CD4-positive, alpha-beta T cell treated with Interleukin-4 for 1 hour (primary cell): ENCODE measurements at regions not wholly inside any gene's neighbourhood (a gene's known extent, or its start where the extent isn't known, plus 50 kb on each side); places are given as distances from the start of the nearest gene placed in this dataset.
"Not testable (repeated sequence)": the region's sequence is repeated elsewhere in the genome, so short reads cannot be mapped to it uniquely, and the experiment has no call there.

Source experiments
- DNase-seq, 2 donors: peaks; one replicate each; pipeline ENCODE4 v3.0.0-alpha.2; 2020 to 2022

GRCh38 chr11:45432100-45432499 is 146.0 kb upstream of the SYT13 start:
- DNase-seq: no peak

GRCh38 chr11:45431046-45432018 is 145.2 kb upstream of the SYT13 start:
- no peak for DNase-seq

DNA sequence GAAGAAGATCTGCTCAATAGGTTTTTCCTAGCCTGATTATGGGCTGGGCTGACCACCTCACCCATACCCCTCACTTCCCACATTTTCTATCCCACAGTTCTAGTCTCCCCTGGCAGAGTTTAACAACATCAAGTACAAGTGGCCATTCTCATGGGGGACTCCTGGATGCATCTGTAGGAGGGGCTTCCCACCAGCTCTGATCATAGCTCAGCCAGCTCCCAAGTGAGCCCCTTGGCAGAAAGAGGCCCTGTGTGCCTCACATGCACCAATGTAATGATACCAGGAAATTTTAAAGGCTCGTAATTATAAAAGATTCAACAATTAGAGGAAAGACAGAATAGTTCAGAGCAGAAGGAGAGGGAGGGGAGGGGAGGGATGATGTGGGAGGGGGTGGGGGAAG is 144.2 kb upstream of the SYT13 start:
- no peak for DNase-seq

DNA sequence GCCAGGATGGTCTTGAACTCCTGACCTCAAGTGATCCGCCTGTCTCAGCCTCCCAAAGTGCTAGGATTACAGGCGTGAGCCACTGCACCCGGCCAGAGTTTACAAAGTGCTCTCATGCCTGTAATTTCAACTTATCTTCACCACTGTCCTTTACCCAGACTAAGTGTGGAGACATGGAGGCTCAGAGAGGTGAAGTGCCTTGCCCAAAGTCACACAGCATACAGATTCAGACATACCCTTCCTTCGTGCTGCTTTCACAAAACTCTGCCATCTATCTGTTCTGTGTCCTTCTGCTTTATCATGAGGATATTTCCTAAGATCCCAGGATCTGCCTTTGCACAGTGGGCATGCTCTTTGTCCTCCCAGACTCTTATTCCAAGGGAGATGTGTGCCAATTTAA is 143.6 kb upstream of the SYT13 start:
- DNase-seq: no peak

- DNase-seq: no peak
Measured at GRCh38 chr11:45428541-45429230, 142.5 kb upstream of the SYT13 start.

DNA sequence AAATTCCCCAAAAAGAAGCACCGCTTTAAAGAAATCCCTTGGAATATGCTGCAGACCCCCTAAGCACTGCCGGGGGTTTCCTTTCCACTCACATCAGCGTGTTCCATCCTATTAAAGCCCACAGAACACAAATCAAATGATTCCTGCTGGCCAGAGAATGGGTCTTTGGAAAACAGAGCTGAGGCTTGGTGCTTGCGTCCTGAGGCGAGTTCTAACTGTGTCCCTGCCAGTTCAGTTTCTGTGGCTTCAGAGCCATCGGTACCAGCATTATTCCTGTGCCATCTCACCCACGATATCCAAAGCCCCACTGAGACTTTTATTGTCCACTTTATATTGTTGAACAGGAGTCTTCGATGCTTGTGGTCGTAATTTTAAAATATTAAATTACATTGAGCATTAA is 142.0 kb upstream of the SYT13 start:
- no peak for DNase-seq

DNA sequence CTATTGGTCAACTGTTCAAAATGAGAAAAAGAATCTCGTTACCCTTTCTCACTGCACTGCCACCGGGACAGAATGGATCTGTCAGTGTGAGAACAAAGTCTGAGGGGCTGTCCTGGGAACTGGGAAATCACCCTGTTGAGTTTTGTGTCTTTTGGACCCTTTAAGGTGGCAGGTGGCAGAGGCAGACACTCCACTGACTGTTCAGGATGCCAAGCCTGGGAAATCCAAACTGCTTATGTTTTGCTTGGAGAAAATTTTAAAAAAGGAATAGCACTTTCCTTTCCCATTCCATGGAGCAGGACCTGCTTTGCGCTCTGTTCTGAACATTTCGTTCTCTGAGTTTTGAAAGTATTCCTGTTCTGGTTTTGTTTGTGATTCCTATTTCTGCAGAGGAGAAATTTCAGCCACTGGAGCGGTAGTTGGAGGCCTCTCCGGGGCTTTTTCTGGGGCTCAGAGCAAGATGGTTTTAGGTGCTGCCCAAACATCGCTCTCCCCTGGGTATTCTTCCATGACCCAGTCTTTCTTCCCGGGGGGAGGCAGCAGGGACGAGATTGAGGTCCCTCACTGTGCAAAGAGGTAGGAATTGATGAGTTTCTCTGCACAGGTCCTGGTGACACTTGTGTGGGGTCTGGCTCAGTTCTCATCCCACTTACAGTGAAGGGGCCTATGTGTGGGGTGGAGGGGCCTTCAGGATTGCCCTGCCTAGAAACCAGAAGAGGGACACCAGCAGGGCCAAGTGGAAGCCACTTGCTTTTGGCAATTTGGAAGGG is 138.5 kb upstream of the SYT13 start:
- DNase-seq: no peak

DNA sequence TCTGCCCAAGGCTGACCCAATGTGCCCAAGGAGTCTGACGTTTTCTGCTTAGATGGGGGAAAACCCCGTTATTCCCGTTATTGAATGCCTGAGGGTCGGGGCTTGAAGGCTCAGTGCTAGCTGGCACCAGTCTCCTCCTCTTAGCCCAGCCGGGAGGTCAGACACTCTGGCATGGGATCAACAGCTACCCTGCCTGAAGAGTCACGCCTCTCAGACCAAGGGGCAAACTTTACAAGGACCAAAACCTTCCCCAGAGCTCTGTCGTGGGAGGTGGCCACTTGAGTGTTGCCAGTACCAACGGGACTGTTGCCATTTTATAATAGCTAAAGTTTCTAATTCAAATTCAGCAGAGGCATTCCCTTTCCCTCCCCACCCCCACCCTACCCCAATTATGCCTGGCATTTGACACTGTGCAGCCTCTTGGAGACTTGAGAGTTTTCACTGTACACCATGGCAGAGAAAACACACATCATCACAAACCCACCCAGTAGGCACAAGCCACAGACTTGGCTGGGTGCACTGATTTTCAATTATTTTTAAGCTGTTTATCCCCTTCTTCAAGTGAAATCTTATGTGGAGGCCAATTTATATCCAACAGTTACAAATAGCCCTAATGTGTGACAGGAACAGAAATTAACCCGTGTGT is 137.5 kb upstream of the SYT13 start:
- DNase-seq: no peak

- no peak for DNase-seq
Measured at GRCh38 chr11:45423036-45423435, 136.9 kb upstream of the SYT13 start.

DNA sequence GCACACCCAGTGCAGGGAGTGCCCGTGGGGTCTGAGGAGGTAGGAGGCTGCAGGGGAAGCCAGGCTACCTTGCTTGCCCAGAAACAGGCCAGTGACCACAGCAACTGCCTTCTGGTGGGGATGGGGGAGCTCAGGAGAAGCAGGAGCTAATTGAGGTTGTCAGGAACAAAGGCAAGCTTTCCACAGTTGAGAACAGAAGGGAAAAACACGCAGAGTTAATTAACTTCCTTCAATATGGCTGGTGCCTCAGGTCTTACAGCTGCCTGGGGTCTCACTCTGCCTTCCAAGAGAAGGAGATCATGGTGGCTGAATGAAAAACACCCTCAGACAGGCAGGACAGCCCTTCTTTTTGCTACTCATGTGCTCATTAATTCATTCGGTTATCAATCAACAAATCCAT is 127.9 kb upstream of the SYT13 start:
- no peak for DNase-seq

DNA sequence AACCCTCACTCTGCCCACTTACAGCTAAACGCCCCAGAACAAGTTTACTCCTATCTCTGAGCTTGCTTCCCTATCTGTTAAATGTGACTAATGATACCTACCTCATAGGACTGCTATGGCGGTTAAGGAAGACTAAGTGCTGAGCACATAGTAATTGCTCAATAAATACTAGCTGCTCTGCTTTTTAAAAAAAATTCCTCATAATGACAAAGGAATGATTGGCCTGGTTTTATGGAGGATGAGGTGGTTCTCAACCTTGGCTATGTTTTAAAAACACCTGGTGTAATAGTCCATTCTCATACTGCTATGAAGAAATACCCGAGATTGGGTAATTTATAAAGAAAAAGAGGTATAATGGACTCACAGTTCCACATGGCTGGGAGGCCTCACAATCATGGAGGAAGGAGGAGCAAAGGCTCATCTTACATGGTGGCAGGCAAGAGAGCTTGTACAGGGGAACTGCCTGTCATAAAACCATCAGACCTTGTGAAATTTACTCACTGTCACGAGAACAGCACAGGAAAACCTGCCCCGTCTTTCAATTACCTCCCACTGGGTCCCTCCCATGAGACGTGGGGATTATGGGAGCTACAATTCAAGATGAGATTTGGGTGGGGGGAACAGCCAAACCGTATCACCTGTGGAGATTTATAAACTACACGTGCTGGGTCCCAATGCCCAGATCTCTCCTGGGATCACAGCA is 127.2 kb upstream of the SYT13 start:
- DNase-seq: no peak

- DNase-seq: no peak
Measured at GRCh38 chr11:45412521-45412920, 126.4 kb upstream of the SYT13 start.

- no peak for DNase-seq
Measured at GRCh38 chr11:45412051-45412471, 125.9 kb upstream of the SYT13 start.

DNA sequence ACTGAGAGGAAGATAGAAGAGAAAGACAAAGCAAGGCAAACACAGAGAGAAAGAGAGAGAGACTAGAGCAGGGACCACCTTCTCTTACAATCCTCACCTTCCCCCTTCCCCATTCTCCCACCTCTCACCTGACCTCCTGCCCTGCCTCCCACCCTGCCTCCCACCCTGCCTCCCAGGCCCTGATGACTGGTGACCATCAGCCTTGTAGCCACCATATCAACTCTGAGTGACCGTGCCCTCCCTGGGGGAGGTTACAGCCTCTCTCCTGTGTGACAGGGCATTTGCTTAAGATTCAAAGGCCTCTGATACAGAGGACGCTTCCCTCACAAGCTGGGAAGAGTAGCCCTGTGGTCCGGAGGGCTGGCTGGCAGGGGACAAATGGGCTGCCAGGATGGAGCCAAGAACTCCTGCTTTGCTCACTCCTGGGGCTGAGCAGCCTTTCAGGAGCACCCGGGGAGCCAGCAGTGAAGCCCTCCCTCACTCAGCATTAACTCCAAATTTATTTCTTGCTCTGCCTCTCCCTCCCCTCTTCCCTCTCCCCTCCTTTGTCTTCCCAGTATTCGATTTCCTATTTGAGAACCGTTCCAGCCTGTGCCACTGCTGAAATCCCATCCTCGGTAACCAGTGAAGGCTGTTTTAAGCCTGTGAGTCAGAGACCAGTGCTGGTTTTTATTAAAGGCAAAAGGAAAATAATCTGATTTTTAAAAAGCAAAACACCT is 125.2 kb upstream of the SYT13 start:
- no peak for DNase-seq

DNA sequence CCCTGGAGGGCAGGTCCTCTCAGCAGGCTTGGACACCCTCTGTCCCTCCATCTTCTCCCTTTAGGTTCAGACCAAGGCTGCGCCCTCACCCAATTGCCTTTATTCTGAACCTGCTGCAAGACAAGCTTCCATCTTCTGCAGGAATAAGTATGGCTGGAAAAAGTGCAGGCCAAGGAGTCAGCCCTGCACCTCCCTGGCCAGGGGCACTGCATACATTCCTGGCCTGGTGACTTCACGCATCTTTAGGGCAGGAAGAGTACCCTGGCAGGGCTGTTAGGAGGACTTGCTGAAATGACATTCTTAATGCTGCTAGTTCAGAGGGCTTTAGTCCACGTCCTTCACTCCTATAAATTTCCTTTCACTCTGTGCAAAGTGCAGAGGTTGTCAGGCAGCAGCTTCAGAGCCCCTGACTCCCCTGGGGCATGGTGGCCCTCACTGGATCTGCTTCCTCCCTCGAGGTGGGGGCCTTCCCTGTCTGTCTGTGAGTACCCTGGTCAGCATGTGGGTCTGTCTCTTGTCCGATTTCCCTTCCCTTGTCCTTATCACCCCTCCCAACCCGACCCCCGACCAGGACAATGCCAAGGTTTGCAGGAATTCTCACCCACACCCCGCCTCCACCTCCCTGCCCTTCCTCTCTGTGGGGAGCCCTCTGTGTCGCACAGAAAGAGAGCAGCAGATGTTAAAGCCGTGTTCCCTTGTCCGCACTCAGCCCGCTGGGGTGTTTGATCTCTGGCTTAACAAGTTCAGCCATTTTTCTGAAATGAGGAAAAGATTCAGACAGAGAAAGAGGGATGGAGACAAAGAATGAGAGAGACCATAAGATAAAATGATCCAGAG is 124.5 kb upstream of the SYT13 start:
- no peak for DNase-seq

DNA sequence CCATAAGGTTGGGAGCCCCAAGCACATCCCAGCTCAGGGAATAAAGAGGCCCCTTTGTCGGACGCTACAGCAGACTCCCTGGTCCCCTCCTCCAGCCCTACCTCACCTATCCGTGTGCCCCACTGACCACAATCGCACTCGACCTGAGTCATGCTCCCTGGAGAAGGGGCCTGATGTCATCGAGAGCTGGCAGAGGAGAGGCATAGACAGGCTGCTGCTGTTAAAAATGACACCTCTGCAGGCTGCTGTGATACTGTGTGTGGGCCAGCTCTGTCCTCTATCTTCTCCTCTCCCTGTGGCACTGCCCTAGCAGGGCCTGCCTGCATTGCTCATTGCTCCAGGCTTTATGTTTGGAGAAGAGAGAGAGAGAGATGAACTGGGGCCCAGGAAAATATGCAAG is 123.4 kb upstream of the SYT13 start:
- no peak for DNase-seq

- no peak for DNase-seq
Measured at GRCh38 chr11:45407226-45407625, 121.1 kb upstream of the SYT13 start.

GRCh38 chr11:45405916-45406670 is 120.0 kb upstream of the SYT13 start:
- DNase-seq: no peak

- not testable (repeated sequence) for DNase-seq
Measured at GRCh38 chr11:45403521-45403920, 117.4 kb upstream of the SYT13 start.
